ENCODE measurements at regions not wholly inside any gene's neighbourhood (a gene's known extent, or its start where the extent isn't known, plus 50 kb on each side); places are given as distances from the start of the nearest gene placed in this dataset.

DNA sequence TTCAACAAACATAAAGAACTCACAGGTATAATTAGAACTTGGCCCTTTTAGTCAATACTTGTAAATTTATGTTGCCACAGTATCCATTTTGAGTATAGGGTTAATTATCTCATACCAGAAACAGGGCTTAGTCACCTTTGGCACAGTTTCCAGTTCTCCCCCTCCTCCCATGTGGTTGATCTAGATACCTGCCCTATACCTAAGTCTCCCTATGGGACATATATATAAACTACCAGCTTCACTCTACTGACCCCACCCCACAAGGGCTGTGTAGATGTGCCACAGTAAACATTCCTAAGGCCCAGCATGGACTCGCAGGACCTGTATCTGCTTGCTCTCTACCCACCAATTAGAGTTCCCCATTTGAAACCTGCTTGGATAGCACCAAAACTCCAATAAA lies 371.7 kb upstream of the RND3 start:
- H3K4me1 ChIP-seq (ENCODE audit: control insufficient read depth in 1 of 2, insufficient read depth in 2 of 2, low read length in 2 of 2): no peaks in the 10 kb centered on the region
- CTCF ChIA-PET: no interaction called here

DNA sequence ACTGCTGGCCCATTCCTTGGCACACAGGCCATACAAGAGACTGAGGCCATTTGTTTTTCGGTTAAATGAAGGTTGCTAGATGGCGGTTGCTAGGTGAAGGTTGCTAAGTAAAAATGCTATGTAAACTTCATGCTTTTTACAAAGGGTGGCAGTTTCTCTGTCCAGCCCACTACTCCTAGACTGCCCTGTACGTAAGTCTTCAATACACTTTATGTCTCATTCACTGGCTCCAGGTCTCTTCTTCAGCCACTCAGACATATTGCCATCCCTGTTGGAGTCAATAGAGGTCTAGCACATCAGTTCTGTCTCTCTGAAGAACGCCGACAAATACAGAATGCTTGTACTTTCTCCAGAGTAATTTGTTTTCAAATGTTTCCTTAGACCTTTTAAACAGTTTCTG lies 370.9 kb upstream of the RND3 start:
- DNase-seq (ENCODE audit: low read depth, low spot score) (no peak), ATAC-seq (no peak)
- H4K20me1 ChIP-seq (ENCODE audit: insufficient read depth): no peaks in the 10 kb centered on the region
- no peaks in the 10 kb centered on the region for H3K9me3 ChIP-seq (ENCODE audit: control insufficient read depth in 1 of 2, insufficient read depth in 1 of 2, low read depth in 1 of 2, low read length in 2 of 2)
- no TSS peak for BruUV-seq (replicated peaks)
- H3K27ac ChIP-seq (ENCODE audit: low read depth, low read length): no peak overlapping the region
- no peaks in the 10 kb centered on the region for H3K27me3 ChIP-seq (ENCODE audit: insufficient read depth, low read length)
- no peak overlapping the region for H2AFZ ChIP-seq (ENCODE audit: low read depth, low read length, poor library complexity, severe bottlenecking)
- H3K4me1 ChIP-seq (ENCODE audit: control insufficient read depth in 1 of 2, insufficient read depth in 2 of 2, low read length in 2 of 2): no peaks in the 10 kb centered on the region
- TF ChIP-seq, protein P1, sequence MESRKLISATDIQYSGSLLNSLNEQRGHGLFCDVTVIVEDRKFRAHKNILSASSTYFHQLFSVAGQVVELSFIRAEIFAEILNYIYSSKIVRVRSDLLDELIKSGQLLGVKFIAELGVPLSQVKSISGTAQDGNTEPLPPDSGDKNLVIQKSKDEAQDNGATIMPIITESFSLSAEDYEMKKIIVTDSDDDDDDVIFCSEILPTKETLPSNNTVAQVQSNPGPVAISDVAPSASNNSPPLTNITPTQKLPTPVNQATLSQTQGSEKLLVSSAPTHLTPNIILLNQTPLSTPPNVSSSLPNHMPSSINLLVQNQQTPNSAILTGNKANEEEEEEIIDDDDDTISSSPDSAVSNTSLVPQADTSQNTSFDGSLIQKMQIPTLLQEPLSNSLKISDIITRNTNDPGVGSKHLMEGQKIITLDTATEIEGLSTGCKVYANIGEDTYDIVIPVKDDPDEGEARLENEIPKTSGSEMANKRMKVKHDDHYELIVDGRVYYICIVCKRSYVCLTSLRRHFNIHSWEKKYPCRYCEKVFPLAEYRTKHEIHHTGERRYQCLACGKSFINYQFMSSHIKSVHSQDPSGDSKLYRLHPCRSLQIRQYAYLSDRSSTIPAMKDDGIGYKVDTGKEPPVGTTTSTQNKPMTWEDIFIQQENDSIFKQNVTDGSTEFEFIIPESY (IDR thresholded peaks at IDR 0.05; ENCODE audit: extremely low read depth, insufficient replicate concordance, low read length): no peak
- TF ChIP-seq SP1 (IDR thresholded peaks at IDR 0.05; ENCODE audit: low read depth) (no peak), EZH2phosphoT487 (IDR thresholded peaks at IDR 0.05; ENCODE audit: borderline replicate concordance) (no peak), REST (IDR thresholded peaks at IDR 0.05; ENCODE audit: low read depth) (no peak), ELF1 (IDR thresholded peaks at IDR 0.05; ENCODE audit: borderline replicate concordance, low read depth) (no peak)
- ChIA-PET POLR2A (no interaction called here), CTCF (no interaction called here), RAD21 (ENCODE audit: low non-redundant PET in 1 of 2, low total read pairs in 2 of 2, uncharacterized antibody in 2 of 2, unreplicated experiment in 2 of 2) (no interaction called here)
- intact Hi-C loops (cut with micrococcal nuclease): no loop called here
- no peak overlapping the region for H3K9ac ChIP-seq (ENCODE audit: low read length)
- H3K9me2 ChIP-seq (ENCODE audit: insufficient read depth): no peaks in the 10 kb centered on the region
- H3K36me3 ChIP-seq (ENCODE audit: control insufficient read depth in 1 of 2, insufficient read depth in 2 of 2, low read length in 2 of 2): no peaks in the 10 kb centered on the region
- no peaks in the 10 kb centered on the region for H3K79me2 ChIP-seq (ENCODE audit: insufficient read depth, low read length)
- H3K4me2 ChIP-seq (ENCODE audit: low read length): no peak overlapping the region
- no peak overlapping the region for H3K4me3 ChIP-seq (replicated peaks in 1 of 2; ENCODE audit: low read depth in 1 of 2, low read length in 2 of 2)

More for the DNA sequence above, 371.7 kb upstream of the RND3 start:
- no peak for ATAC-seq
- H3K9me2 ChIP-seq (ENCODE audit: insufficient read depth): no peaks in the 10 kb centered on the region
- no peak for TF ChIP-seq TCF7L2 (IDR thresholded peaks at IDR 0.05; ENCODE audit: borderline replicate concordance, extremely low read depth, insufficient read depth, insufficient read length)
- TF ChIP-seq, protein P2, sequence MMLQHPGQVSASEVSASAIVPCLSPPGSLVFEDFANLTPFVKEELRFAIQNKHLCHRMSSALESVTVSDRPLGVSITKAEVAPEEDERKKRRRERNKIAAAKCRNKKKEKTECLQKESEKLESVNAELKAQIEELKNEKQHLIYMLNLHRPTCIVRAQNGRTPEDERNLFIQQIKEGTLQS (IDR thresholded peaks at IDR 0.05): no peak
- no peak for DNase-seq (ENCODE audit: low read depth, low spot score)
- no peaks in the 10 kb centered on the region for H3K36me3 ChIP-seq (ENCODE audit: control insufficient read depth in 1 of 2, insufficient read depth in 2 of 2, low read length in 2 of 2)
- H3K27ac ChIP-seq (ENCODE audit: low read depth, low read length): no peak overlapping the region
- H3K9me3 ChIP-seq (ENCODE audit: control insufficient read depth in 1 of 2, insufficient read depth in 1 of 2, low read depth in 1 of 2, low read length in 2 of 2): no peaks in the 10 kb centered on the region
- H2AFZ ChIP-seq (ENCODE audit: low read depth, low read length, poor library complexity, severe bottlenecking): no peak overlapping the region
- intact Hi-C loops (cut with micrococcal nuclease): no loop called here
- ChIA-PET RAD21 (ENCODE audit: low non-redundant PET in 1 of 2, low total read pairs in 2 of 2, uncharacterized antibody in 2 of 2, unreplicated experiment in 2 of 2) (no interaction called here), POLR2A (no interaction called here)
- H3K9ac ChIP-seq (ENCODE audit: low read length): no peak overlapping the region
- H3K79me2 ChIP-seq (ENCODE audit: insufficient read depth, low read length): no peaks in the 10 kb centered on the region
- no peak overlapping the region for H3K4me2 ChIP-seq (ENCODE audit: low read length)
- H4K20me1 ChIP-seq (ENCODE audit: insufficient read depth): no peaks in the 10 kb centered on the region
- no peak overlapping the region for H3K4me3 ChIP-seq (replicated peaks in 1 of 2; ENCODE audit: low read depth in 1 of 2, low read length in 2 of 2)
- H3K27me3 ChIP-seq (ENCODE audit: insufficient read depth, low read length): no peaks in the 10 kb centered on the region
- BruUV-seq (replicated peaks): no TSS peak
